IMR-90 (cell line): ENCODE measurements at regions not wholly inside any gene's neighbourhood (a gene's known extent, or its start where the extent isn't known, plus 50 kb on each side); places are given as distances from the start of the nearest gene placed in this dataset.

Experiments used
- ATAC-seq: fragments of 200-7000 bp; cut with Tn5 transposase; 2 replicates; pipeline ENCODE4 v1.9.1; 2020; ENCODE audit warnings: low read depth, mild to moderate bottlenecking, moderate library complexity
- BruUV-seq: library from RNA; stranded (reverse); fragments of 400-500 nt; replicated peaks from 2 replicates; lab custom pipeline; 2021; lab: Mats Ljungman, UMichigan
- CTCF ChIA-PET: fragments of 300-600 bp; formaldehyde crosslinking; extraction: SDS; loops from one replicate; lab custom pipeline; 2021; ENCODE audit warnings: antibody characterized with exemption; lab: Yijun Ruan, JAX
- POLR2A ChIA-PET: fragments of 300-600 bp; sonication (Branson Sonifier 250); formaldehyde crosslinking; loops from one replicate; lab custom pipeline; 2022; ENCODE audit warnings: antibody characterized with exemption; ENCODE audit not compliant: unreplicated experiment; lab: Charles Lee
- DNase-seq: peaks from one replicate; pipeline ENCODE4 v3.0.0; 2013
- H2AFZ ChIP-seq: replicated peaks from 2 replicates; pipeline ENCODE3; 2013; ENCODE audit warnings: low read length, mild to moderate bottlenecking; ENCODE audit not compliant: poor library complexity
- H2AK5ac ChIP-seq: 2 replicates; pipeline ENCODE4 v1.6.1; 2013; ENCODE audit warnings: low read depth, low read length, inconsistent platforms
- H2AK9ac ChIP-seq: replicated peaks from 2 replicates; pipeline ENCODE3; 2013; ENCODE audit warnings: mild to moderate bottlenecking, low read depth, low read length, moderate library complexity; ENCODE audit not compliant: poor library complexity
- H2BK120ac ChIP-seq: 2 replicates; pipeline ENCODE4 v1.6.1; 2013; ENCODE audit warnings: low read depth, low read length, inconsistent platforms
- H2BK15ac ChIP-seq: 3 replicates; pipeline ENCODE4 v1.6.1; 2013; ENCODE audit warnings: low read depth, low read length, inconsistent platforms
- H2BK20ac ChIP-seq: 2 replicates; pipeline ENCODE4 v1.6.1; 2013; ENCODE audit warnings: low read depth, mild to moderate bottlenecking, inconsistent platforms, low read length, moderate library complexity
- H2BK5ac ChIP-seq: 2 replicates; pipeline ENCODE4 v1.6.1; 2013; ENCODE audit warnings: mild to moderate bottlenecking, low read depth, low read length, inconsistent platforms; ENCODE audit not compliant: poor library complexity, severe bottlenecking
- H3K14ac ChIP-seq: replicated peaks from 2 replicates; pipeline ENCODE4 v1.6.1; 2013; ENCODE audit warnings: low read depth, low read length, inconsistent platforms
- H3K18ac ChIP-seq: 2 replicates; pipeline ENCODE4 v1.6.1; 2013; ENCODE audit warnings: low read depth, low read length, control low read depth
- H3K23ac ChIP-seq: 2 replicates; pipeline ENCODE4 v1.6.1; 2013; ENCODE audit warnings: low read depth, low read length, inconsistent platforms
- H3K27ac ChIP-seq: 2 replicates; pipeline ENCODE4 v1.5.1; 2013; ENCODE audit warnings: mild to moderate bottlenecking, control low read depth, low read length; ENCODE audit not compliant: insufficient read depth
- H3K27me3 ChIP-seq: 2 replicates; pipeline ENCODE4 v1.6.1; 2013; ENCODE audit warnings: low read length; ENCODE audit not compliant: control insufficient read depth, insufficient read depth
- H3K36me3 ChIP-seq: 2 replicates; pipeline ENCODE4 v1.6.1; 2013; ENCODE audit warnings: low read length, mixed read lengths; ENCODE audit not compliant: control insufficient read depth, insufficient read depth
- H3K4ac ChIP-seq: 2 replicates; pipeline ENCODE4 v1.6.1; 2013; ENCODE audit warnings: low read depth, low read length, inconsistent platforms
- H3K4me1 ChIP-seq: 2 replicates; pipeline ENCODE4 v1.6.1; 2013; ENCODE audit warnings: low read length, mixed read lengths; ENCODE audit not compliant: control insufficient read depth, insufficient read depth
- H3K4me2 ChIP-seq: 2 replicates; pipeline ENCODE4 v1.6.1; 2013; ENCODE audit warnings: low read depth, mild to moderate bottlenecking, control low read depth, low read length, moderate library complexity
- H3K4me3 ChIP-seq: 2 replicates; pipeline ENCODE4 v1.5.1; 2013; ENCODE audit warnings: low read depth, mild to moderate bottlenecking, control low read depth, low read length, moderate library complexity; ENCODE audit not compliant: insufficient read depth
- H3K56ac ChIP-seq: 2 replicates; pipeline ENCODE4 v1.6.1; 2013; ENCODE audit warnings: low read length, inconsistent platforms; ENCODE audit not compliant: insufficient read depth; ENCODE audit errors: extremely low read depth
- H3K79me1 ChIP-seq, 2 experiments: 2 replicates each; pipeline ENCODE4 v1.6.1; 2013; ENCODE audit warnings: low read length in 2 of 2, inconsistent platforms in 1 of 2, low read depth in 1 of 2
- H3K9ac ChIP-seq: 2 replicates; pipeline ENCODE4 v1.6.1; 2013; ENCODE audit warnings: low read depth, low read length, control low read depth
- H3K9me1 ChIP-seq: 2 replicates; pipeline ENCODE4 v1.6.1; 2013; ENCODE audit warnings: low read length, inconsistent platforms; ENCODE audit not compliant: insufficient read depth
- H3K9me3 ChIP-seq: 2 replicates; pipeline ENCODE4 v1.6.1; 2013; ENCODE audit warnings: low read length; ENCODE audit not compliant: control insufficient read depth, insufficient read depth
- H4K20me1 ChIP-seq: 2 replicates; pipeline ENCODE4 v1.6.1; 2013; ENCODE audit warnings: low read length, inconsistent platforms; ENCODE audit not compliant: insufficient read depth
- H4K5ac ChIP-seq: 2 replicates; pipeline ENCODE4 v1.6.1; 2013; ENCODE audit warnings: mild to moderate bottlenecking, low read depth, low read length, control low read depth
- H4K8ac ChIP-seq, 2 experiments: 2 replicates each; pipeline ENCODE4 v1.6.1; 2013; ENCODE audit warnings: low read depth in 2 of 2, low read length in 2 of 2, control low read depth in 1 of 2, inconsistent platforms in 1 of 2
- H4K91ac ChIP-seq: 2 replicates; pipeline ENCODE4 v1.6.1; 2013; ENCODE audit warnings: low read depth, low read length, inconsistent platforms; ENCODE audit not compliant: insufficient read depth
- BHLHE40 ChIP-seq: fragments of 150-350 bp; IDR thresholded peaks from 2 replicates; pipeline ENCODE4 v1.6.1; 2016; ENCODE audit warnings: mild to moderate bottlenecking, low read depth, low read length
- CEBPB ChIP-seq: IDR thresholded peaks from 2 replicates; pipeline ENCODE4 v1.6.1; 2012; ENCODE audit warnings: low read depth, low read length, improper control_type of control experiment
- CHD1 ChIP-seq: IDR thresholded peaks from 2 replicates; pipeline ENCODE4 v1.6.1; 2012; ENCODE audit warnings: low read depth, low read length, improper control_type of control experiment
- ELK1 ChIP-seq: fragments of 150-350 bp; IDR thresholded peaks from 2 replicates; pipeline ENCODE4 v1.6.1; 2016; ENCODE audit warnings: low read depth, mild to moderate bottlenecking, low read length, moderate library complexity, borderline replicate concordance
- FOS ChIP-seq: fragments of 150-350 bp; IDR thresholded peaks from 2 replicates; pipeline ENCODE4 v1.6.1; 2016; ENCODE audit warnings: low read depth, low read length
- MAFK ChIP-seq: IDR thresholded peaks from 2 replicates; pipeline ENCODE4 v1.6.1; 2012; ENCODE audit warnings: low read depth, low read length, improper control_type of control experiment
- MAZ ChIP-seq: IDR thresholded peaks from 2 replicates; pipeline ENCODE4 v1.6.1; 2012; ENCODE audit warnings: low read depth, mild to moderate bottlenecking, low read length, improper control_type of control experiment, moderate library complexity, borderline replicate concordance
- MXI1 ChIP-seq: IDR thresholded peaks from 2 replicates; pipeline ENCODE4 v1.6.1; 2012; ENCODE audit warnings: low read depth, mild to moderate bottlenecking, low read length, moderate library complexity, borderline replicate concordance
- NFE2L2 ChIP-seq: fragments of 150-350 bp; IDR thresholded peaks from 2 replicates; pipeline ENCODE4 v1.6.1; 2016; ENCODE audit warnings: low read depth, mild to moderate bottlenecking, low read length
- POLR2A ChIP-seq: IDR thresholded peaks from 2 replicates; pipeline ENCODE4 v1.6.1; 2012; ENCODE audit warnings: mild to moderate bottlenecking, low read depth, low read length
- RAD21 ChIP-seq: IDR thresholded peaks from 2 replicates; pipeline ENCODE4 v1.6.1; 2012; ENCODE audit warnings: low read length, improper control_type of control experiment
- RCOR1 ChIP-seq: IDR thresholded peaks from 2 replicates; pipeline ENCODE4 v1.6.1; 2012; ENCODE audit warnings: mild to moderate bottlenecking, low read length, improper control_type of control experiment; ENCODE audit not compliant: insufficient replicate concordance
- RFX5 ChIP-seq: IDR thresholded peaks from 2 replicates; pipeline ENCODE4 v1.8.0; 2012; ENCODE audit warnings: low read depth, mild to moderate bottlenecking, low read length, moderate library complexity
- SMC3 ChIP-seq: fragments of 150-350 bp; IDR thresholded peaks from 2 replicates; pipeline ENCODE4 v1.6.1; 2016; ENCODE audit warnings: low read depth, mild to moderate bottlenecking, antibody characterized with exemption, low read length, moderate library complexity
- WGBS, 2 experiments: methylation state at CpG; one replicate each; pipeline versions ENCODE4 v1.1.5 to v1.1.7; 2013; ENCODE audit warnings: missing lambda C conversion rate in 2 of 2; ENCODE audit not compliant: insufficient read length in 1 of 2; ENCODE audit errors: extremely low coverage in 2 of 2; 5-methylcytosine and 5-hydroxymethylcytosine counted together
- dilution Hi-C: fragments of 300-500 bp; cut with HindIII; formaldehyde crosslinking; loops from one replicate; pipeline ENCODE4 v1.14.3; 2018; ENCODE audit warnings: low sequenced_read_pairs; ENCODE audit not compliant: unreplicated experiment
- in situ Hi-C: fragments of 300-500 bp; cut with MboI; formaldehyde crosslinking; loops from 3 replicates; pipeline ENCODE4 v1.14.3; 2019; ENCODE audit warnings: low sequenced_read_pairs, inconsistent platforms, mixed read lengths
- intact Hi-C: fragments of 100-400 bp; cut with micrococcal nuclease; formaldehyde crosslinking; loops from 2 replicates; pipeline ENCODE4 v1.10.0; 2022
- TF ChIP-seq, protein P1 (sequence below): fragments of 150-350 bp; IDR thresholded peaks from 2 replicates; pipeline ENCODE4 v1.6.1; 2017; ENCODE audit warnings: mild to moderate bottlenecking, antibody characterized with exemption, low read length, low read depth
- TF ChIP-seq, protein P2 (sequence below): conservative IDR thresholded peaks from 2 replicates; pipeline ENCODE4 v1.5.1; 2012; ENCODE audit warnings: mild to moderate bottlenecking, low read depth, low read length, improper control_type of control experiment

DNA sequence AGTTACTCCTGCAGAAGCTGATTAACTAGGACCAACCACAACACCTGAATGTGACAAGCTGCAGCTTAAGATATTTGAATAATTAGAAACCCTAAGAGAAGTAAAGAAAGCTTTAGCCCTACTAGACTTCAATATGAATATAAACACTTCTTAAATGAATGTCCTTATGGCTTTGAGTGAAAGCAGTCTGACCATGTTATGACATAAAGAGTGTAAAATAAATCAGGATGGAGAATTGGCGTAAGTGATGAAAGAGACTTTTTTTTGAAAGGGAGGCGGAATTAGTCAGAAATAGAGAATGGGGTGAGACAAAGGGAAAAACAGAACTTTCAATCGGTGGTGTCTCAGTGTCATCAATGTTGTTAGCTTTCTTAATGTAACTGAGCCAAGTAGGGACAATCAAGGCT is 117.2 kb upstream of the MAGEB16 start:
- intact Hi-C loops, result no loop called here
- no peak overlapping the region for H2AK5ac ChIP-seq
- no peak overlapping the region for H2AK9ac ChIP-seq
- H3K4me1 ChIP-seq, result no peaks in the 10 kb centered on the region
- POLR2A ChIA-PET, result no interaction called here
- H2BK15ac ChIP-seq, result no peak overlapping the region
- no peak overlapping the region for H3K9ac ChIP-seq
- in situ Hi-C loops, result no loop called here
- no peak overlapping the region for H3K14ac ChIP-seq
- no peak overlapping the region for H4K5ac ChIP-seq
- no peak overlapping the region for H3K4me2 ChIP-seq
- H3K27me3 ChIP-seq, result no peaks in the 10 kb centered on the region
- H3K36me3 ChIP-seq, result no peaks in the 10 kb centered on the region
- H3K9me1 ChIP-seq, result no peaks in the 10 kb centered on the region
- no peaks in the 10 kb centered on the region for H3K79me1 ChIP-seq
- H2AFZ ChIP-seq, result no peak overlapping the region
- H2BK120ac ChIP-seq, result no peak overlapping the region
- no peak for ATAC-seq
- no peak overlapping the region for H3K18ac ChIP-seq
- H3K4me3 ChIP-seq, result no peak overlapping the region
- H2BK5ac ChIP-seq, result no peak overlapping the region
- no peak overlapping the region for H2BK20ac ChIP-seq
- no peak overlapping the region for H3K56ac ChIP-seq
- no peaks in the 10 kb centered on the region for H4K20me1 ChIP-seq
- no peak overlapping the region for H3K27ac ChIP-seq
- WGBS, 2 experiments, result 63% methylated on average over 3 of the region's 3 CpGs; no CpG with 5 or more reads in 1 of the 2 experiments
- no peak overlapping the region for H4K91ac ChIP-seq
- no peak for TF ChIP-seq MAFK
- no peak for TF ChIP-seq CEBPB
- TF ChIP-seq MAZ, result no peak
- TF ChIP-seq CHD1, result no peak
- TF ChIP-seq ELK1, result no peak
- TF ChIP-seq RFX5, result no peak
- TF ChIP-seq SMC3, result no peak
- no peak for TF ChIP-seq POLR2A
- TF ChIP-seq MXI1, result no peak
- TF ChIP-seq BHLHE40, result no peak
- no peak for TF ChIP-seq RAD21
- TF ChIP-seq NFE2L2, result no peak
- TF ChIP-seq FOS, result no peak
- TF ChIP-seq RCOR1, result no peak
- TF ChIP-seq, protein P1, sequence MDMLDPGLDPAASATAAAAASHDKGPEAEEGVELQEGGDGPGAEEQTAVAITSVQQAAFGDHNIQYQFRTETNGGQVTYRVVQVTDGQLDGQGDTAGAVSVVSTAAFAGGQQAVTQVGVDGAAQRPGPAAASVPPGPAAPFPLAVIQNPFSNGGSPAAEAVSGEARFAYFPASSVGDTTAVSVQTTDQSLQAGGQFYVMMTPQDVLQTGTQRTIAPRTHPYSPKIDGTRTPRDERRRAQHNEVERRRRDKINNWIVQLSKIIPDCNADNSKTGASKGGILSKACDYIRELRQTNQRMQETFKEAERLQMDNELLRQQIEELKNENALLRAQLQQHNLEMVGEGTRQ, result no peak
- TF ChIP-seq, protein P2, sequence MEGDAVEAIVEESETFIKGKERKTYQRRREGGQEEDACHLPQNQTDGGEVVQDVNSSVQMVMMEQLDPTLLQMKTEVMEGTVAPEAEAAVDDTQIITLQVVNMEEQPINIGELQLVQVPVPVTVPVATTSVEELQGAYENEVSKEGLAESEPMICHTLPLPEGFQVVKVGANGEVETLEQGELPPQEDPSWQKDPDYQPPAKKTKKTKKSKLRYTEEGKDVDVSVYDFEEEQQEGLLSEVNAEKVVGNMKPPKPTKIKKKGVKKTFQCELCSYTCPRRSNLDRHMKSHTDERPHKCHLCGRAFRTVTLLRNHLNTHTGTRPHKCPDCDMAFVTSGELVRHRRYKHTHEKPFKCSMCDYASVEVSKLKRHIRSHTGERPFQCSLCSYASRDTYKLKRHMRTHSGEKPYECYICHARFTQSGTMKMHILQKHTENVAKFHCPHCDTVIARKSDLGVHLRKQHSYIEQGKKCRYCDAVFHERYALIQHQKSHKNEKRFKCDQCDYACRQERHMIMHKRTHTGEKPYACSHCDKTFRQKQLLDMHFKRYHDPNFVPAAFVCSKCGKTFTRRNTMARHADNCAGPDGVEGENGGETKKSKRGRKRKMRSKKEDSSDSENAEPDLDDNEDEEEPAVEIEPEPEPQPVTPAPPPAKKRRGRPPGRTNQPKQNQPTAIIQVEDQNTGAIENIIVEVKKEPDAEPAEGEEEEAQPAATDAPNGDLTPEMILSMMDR, result no peak
- no peak for DNase-seq
- H3K23ac ChIP-seq, result no peak overlapping the region
- CTCF ChIA-PET, result no interaction called here
- BruUV-seq, result no TSS peak
- H4K8ac ChIP-seq, result no peak overlapping the region
- dilution Hi-C loops, result no loop called here
- no peak overlapping the region for H3K4ac ChIP-seq
- H3K9me3 ChIP-seq, result no peaks in the 10 kb centered on the region
